Hematopoietic multipotent progenitor cell treated with erythropoietin and hydrocortisone succinate and interleukin-3 and kit ligand, for 4 days (in vitro differentiated cells): ENCODE measurements at regions not wholly inside any gene's neighbourhood (a gene's known extent, or its start where the extent isn't known, plus 50 kb on each side); places are given as distances from the start of the nearest gene placed in this dataset.

Source experiments
- DNase-seq: peaks from one replicate; pipeline ENCODE4 v3.0.0-alpha.2; 2015

- DNase-seq = peak; percentile 26
These were observed 150.5 kb upstream of the RUNX3 start for GRCh38 chr1:25080294-25081209.

- no peak for DNase-seq
These were observed 149.0 kb upstream of the RUNX3 start for GRCh38 chr1:25079048-25079447.

GRCh38 chr1:25074351-25075227 is 144.5 kb upstream of the RUNX3 start:
- no peak for DNase-seq

GRCh38 chr1:25073640-25074270 is 143.7 kb upstream of the RUNX3 start:
- DNase-seq = no peak

- DNase-seq = no peak
These were observed 142.4 kb upstream of the RUNX3 start for GRCh38 chr1:25072461-25072860.

- no peak for DNase-seq
These were observed 138.8 kb upstream of the RUNX3 start for GRCh38 chr1:25068829-25069228.

- no peak for DNase-seq
These were observed 138.2 kb upstream of the RUNX3 start for GRCh38 chr1:25068316-25068715.

GRCh38 chr1:25067518-25068251 is 137.6 kb upstream of the RUNX3 start:
- DNase-seq = no peak

- no peak for DNase-seq
These were observed 136.8 kb upstream of the RUNX3 start for GRCh38 chr1:25066731-25067517.

- DNase-seq = no peak
These were observed 136.2 kb upstream of the RUNX3 start for GRCh38 chr1:25066256-25066655.

GRCh38 chr1:25065795-25066238 is 135.7 kb upstream of the RUNX3 start:
- DNase-seq = no peak

- no peak for DNase-seq
These were observed 135.2 kb upstream of the RUNX3 start for GRCh38 chr1:25065321-25065721.

GRCh38 chr1:25064465-25065240 is 134.6 kb upstream of the RUNX3 start:
- no peak for DNase-seq

GRCh38 chr1:25063591-25064416 is 133.7 kb upstream of the RUNX3 start:
- no peak for DNase-seq

- no peak for DNase-seq
These were observed 132.7 kb upstream of the RUNX3 start for GRCh38 chr1:25062621-25063255.

- DNase-seq = no peak
These were observed 131.4 kb upstream of the RUNX3 start for GRCh38 chr1:25061261-25061995.

- no peak for DNase-seq
These were observed 127.1 kb upstream of the RUNX3 start for GRCh38 chr1:25057188-25057587.

- no peak for DNase-seq
These were observed 126.5 kb upstream of the RUNX3 start for GRCh38 chr1:25056536-25056935.

- no peak for DNase-seq
These were observed 125.9 kb upstream of the RUNX3 start for GRCh38 chr1:25055961-25056360.
